ENCODE measurements at regions not wholly inside any gene's neighbourhood (a gene's known extent, or its start where the extent isn't known, plus 50 kb on each side); places are given as distances from the start of the nearest gene placed in this dataset.

DNA sequence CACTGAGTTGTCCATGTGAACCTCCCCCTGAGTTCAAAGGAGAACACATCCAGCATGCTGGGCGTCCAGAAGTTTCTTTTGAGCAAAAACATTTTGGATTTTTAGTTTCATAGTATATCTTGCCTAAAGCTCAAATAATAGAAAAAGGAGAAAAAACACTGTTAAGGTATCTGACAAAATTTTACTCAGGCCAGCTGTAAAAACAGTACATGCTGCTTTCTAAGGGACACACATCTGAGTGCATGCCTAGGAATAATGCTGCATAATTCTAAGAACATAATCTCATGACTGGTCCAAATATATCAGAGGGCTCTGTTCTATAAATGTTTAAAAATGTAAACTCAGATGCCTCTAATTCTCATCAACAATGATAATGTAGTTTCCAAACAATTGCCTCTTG lies 561.3 kb upstream of the INTU start:
- H3K4me3 ChIP-seq: no peak overlapping the region
- H3K27ac ChIP-seq: no peak overlapping the region

- Histone ChIP-seq H3K4me3 (no peak overlapping the region), H3K27ac (no peak overlapping the region)
These were observed 552.6 kb upstream of the INTU start for GRCh38 chr4:127080141-127080540.

GRCh38 chr4:127081041-127081440 lies 551.7 kb upstream of the INTU start:
- Histone ChIP-seq H3K4me3 (no peak overlapping the region), H3K27ac (no peak overlapping the region)

- no peak overlapping the region for H3K4me3 ChIP-seq
- no peak overlapping the region for H3K27ac ChIP-seq
These were observed 549.8 kb upstream of the INTU start for GRCh38 chr4:127082986-127083385.

- H3K4me3 ChIP-seq: no peak overlapping the region
- no peak overlapping the region for H3K27ac ChIP-seq
These were observed 548.1 kb upstream of the INTU start for GRCh38 chr4:127084666-127085065.

GRCh38 chr4:127097061-127097460 lies 535.7 kb upstream of the INTU start:
- no peak overlapping the region for H3K27ac ChIP-seq
- no peak overlapping the region for H3K4me3 ChIP-seq

DNA sequence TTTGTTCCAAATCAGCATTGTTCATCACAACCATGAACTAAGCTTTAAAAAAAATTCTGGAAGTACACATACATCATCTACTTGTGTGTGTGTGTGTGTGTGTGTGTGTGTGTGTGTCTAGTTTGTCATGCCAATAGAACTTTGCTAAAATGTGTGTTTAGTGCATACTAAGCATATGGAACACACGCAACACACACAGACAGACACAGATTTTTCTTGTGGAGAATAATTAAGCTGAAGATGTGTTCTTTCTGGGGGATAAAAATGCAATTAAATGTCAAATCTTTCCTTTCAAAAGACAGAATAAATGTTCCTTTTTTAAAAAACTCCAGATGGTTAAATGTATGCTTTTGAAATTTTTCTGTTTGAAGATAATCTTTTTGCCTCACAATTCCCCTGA lies 530.4 kb upstream of the INTU start:
- Histone ChIP-seq H3K27ac (no peak overlapping the region), H3K4me3 (no peak overlapping the region)

GRCh38 chr4:127103681-127104115 lies 529.1 kb upstream of the INTU start:
- no peak overlapping the region for H3K27ac ChIP-seq
- H3K4me3 ChIP-seq: no peak overlapping the region

GRCh38 chr4:127113844-127114362 lies 518.9 kb upstream of the INTU start:
- Histone ChIP-seq H3K4me3 (no peak overlapping the region), H3K27ac (no peak overlapping the region)

DNA sequence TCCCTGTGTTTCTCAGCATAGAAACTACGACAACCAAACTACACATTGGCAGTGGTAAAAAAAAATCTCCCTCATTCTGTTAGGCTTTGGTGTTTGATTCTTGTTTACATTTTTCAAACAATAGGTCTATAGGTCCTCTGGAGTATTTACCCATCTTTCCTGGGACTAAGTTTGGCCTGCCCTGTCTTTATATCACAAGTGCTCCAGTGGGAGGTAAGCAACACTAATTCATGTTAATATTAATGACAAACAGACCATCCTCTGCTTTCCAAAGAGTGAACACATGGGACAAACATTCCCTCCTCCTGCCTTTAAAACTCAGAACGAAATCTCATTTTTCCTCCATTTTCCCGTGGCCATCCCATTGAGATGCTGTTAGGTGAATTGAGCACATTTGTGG lies 514.1 kb upstream of the INTU start:
- no peak overlapping the region for H3K4me3 ChIP-seq
- no peak overlapping the region for H3K27ac ChIP-seq

DNA sequence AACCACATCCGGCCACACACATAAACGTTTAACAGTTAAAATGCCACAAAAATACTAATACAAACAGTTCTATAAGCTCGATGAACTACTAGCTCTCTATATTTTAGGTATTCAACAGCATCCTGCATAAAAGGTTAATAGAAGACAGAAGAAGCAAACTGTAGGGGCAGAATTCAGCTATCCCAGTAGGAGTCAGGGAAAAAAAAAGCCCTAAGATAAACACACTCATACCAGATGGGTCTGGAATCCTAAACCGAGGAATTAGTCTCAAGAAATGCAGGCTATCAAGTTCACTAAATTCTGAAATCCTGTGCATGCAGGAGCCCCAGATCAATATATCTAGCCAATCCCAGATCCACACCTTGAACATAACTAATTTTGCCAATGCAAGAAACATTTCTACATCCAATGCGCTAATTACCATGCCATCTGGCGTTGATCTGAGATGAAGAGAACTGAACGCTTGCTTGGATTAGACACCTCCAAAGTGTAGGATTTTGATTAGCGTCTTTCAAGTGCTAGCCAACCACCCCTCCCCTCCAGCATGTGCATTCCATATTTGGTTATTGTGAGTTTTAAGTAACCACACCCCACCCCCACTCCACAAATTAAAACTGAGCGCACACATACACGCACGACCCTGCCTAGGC lies 512.2 kb upstream of the INTU start:
- no peak overlapping the region for H3K27ac ChIP-seq
- no peak overlapping the region for H3K4me3 ChIP-seq

DNA sequence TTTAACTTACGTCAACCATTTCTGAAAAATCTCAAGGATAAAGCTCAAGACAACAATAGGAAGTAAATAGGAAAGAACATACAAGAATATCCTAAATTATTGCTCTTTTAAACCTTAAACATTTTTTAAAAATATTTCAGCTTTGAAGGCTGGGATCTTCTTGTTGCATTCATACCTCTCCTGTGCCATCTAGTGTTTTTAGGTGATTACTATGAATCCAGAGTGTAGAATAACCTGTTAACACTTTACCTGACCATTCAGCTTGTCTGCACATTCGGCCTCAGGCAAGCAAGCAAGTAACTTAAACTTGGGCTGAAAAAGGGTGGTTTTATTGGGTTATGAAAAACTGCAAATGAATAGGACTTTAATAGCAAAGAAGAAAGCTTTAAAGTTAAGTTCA lies 507.8 kb upstream of the INTU start:
- Histone ChIP-seq H3K4me3 (no peak overlapping the region), H3K27ac (no peak overlapping the region)

- Histone ChIP-seq H3K27ac (no peak overlapping the region), H3K4me3 (no peak overlapping the region)
These were observed 506.0 kb upstream of the INTU start for GRCh38 chr4:127126718-127127117.

- Histone ChIP-seq H3K4me3 (no peak overlapping the region), H3K27ac (no peak overlapping the region)
These were observed 501.2 kb upstream of the INTU start for GRCh38 chr4:127131527-127131926.

DNA sequence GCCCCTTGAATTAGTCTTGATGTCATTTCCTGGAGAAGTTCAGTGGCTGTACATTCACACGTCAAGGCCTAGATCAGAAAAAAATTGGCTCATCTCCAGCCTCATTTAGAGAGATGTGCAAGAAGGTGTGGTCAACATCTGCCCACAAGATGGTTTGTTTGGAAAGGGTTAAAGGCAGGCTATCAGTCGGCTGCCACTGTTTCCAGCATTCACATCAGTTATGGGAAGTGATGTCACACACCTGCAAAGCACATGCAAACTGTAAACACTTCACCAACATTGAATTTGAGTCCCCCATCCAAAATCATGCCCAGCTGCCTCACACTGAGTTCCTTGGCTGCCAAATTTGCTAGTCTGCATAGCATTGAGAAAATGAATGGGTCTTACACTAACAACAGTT lies 498.3 kb upstream of the INTU start:
- Histone ChIP-seq H3K4me3 (no peak overlapping the region), H3K27ac (no peak overlapping the region)

DNA sequence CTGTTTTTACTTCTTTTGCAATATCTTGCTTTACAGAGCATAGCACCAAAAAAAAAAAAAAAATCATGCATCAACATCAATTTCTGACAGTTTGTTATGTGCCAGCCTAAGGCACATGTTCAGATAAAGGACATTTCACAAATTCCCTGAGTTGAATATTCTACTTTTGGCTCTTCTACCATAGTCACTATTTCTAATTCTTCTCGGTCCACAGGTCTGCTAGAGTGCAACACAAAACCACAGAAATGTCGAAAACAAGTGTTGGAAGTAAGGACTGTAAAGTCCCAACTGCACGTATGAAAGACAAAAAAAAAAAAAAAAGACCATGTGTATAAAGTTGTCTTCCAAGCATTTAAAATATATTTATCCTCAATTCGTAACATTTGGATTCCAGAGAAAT lies 494.2 kb upstream of the INTU start:
- no peak overlapping the region for H3K4me3 ChIP-seq
- no peak overlapping the region for H3K27ac ChIP-seq

GRCh38 chr4:127139788-127140286 lies 492.9 kb upstream of the INTU start:
- H3K27ac ChIP-seq: peak overlapping the region in 1 of 21 experiments; percentile 26
- H3K4me3 ChIP-seq: no peak overlapping the region

DNA sequence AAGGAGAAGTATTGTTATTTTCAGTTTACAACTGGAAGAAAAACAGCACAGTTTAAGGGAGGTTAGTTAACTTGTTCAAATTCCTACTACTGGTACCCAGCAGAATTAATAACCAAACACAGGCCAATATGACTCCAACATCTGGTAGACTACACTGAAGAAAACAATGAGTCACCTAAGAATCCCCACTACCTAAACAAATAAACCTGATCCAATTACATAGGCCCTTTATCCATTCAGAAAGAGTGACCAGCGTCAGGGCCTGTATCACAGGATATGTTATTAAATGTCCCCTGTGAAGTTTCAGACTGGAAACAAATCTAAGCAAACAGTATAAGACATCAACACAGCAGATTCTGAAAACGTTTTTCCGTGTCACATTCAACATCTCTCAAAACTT lies 492.5 kb upstream of the INTU start:
- Histone ChIP-seq H3K4me3 (no peak overlapping the region), H3K27ac (peak overlapping the region in 1 of 21 experiments; percentile 26)

GRCh38 chr4:127141856-127142255 lies 490.9 kb upstream of the INTU start:
- H3K27ac ChIP-seq: peak overlapping the region in 2 of 21 experiments; percentile 17 to 52
- no peak overlapping the region for H3K4me3 ChIP-seq

DNA sequence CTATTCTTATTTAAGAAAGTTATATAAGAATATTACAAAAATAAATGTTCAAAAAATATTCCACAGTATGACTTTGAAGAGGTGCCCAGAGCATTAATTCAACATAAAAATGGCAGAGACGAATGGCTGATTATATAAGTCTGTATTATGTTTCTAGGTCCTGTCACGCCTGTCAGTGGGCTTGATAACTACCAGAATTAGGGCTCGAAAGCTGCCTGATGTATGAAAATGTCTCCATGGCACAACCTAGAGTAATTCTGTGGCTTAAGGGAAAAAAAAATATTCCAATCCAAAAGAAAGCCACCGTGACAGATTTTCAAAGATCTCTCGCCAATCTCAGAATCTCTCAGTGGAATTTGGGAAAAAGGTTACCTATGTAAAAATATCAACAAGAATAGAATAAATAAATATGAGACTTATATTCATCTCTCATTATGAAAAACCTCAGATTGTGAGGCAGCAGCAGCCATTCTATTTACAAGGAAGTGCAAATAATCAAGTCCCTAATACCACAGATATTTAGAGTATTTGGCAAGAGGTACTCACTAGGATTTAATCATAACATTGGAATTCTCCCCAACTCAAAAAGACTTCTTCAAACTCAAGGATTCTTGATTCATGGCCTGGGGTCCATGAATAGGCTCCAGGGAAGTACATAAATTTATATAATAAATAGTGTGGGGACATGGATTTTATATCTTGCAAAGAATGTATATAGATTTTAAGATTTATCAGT lies 489.1 kb upstream of the INTU start:
- H3K27ac ChIP-seq: peak overlapping the region in 3 of 21 experiments; percentile 15 to 52 (median 21)

GRCh38 chr4:127145006-127145540 lies 487.7 kb upstream of the INTU start:
- no peak overlapping the region for H3K4me3 ChIP-seq
- H3K27ac ChIP-seq: peak overlapping the region in 1 of 21 experiments; percentile 52

More for the DNA sequence above, 489.1 kb upstream of the INTU start:
- H3K4me3 ChIP-seq: no peak overlapping the region
